GM12873 (cell line): ENCODE measurements at regions not wholly inside any gene's neighbourhood (a gene's known extent, or its start where the extent isn't known, plus 50 kb on each side); places are given as distances from the start of the nearest gene placed in this dataset.

ENCODE experiments used
- TF ChIP-seq, protein P1 (sequence below): IDR thresholded peaks from 2 replicates; pipeline ENCODE4 v1.5.1; 2012; ENCODE audit warnings: low read depth, mild to moderate bottlenecking, moderate library complexity, low read length, control low read depth; ENCODE audit not compliant: insufficient read depth; ENCODE audit errors: missing control alignments

- TF ChIP-seq, protein P1, sequence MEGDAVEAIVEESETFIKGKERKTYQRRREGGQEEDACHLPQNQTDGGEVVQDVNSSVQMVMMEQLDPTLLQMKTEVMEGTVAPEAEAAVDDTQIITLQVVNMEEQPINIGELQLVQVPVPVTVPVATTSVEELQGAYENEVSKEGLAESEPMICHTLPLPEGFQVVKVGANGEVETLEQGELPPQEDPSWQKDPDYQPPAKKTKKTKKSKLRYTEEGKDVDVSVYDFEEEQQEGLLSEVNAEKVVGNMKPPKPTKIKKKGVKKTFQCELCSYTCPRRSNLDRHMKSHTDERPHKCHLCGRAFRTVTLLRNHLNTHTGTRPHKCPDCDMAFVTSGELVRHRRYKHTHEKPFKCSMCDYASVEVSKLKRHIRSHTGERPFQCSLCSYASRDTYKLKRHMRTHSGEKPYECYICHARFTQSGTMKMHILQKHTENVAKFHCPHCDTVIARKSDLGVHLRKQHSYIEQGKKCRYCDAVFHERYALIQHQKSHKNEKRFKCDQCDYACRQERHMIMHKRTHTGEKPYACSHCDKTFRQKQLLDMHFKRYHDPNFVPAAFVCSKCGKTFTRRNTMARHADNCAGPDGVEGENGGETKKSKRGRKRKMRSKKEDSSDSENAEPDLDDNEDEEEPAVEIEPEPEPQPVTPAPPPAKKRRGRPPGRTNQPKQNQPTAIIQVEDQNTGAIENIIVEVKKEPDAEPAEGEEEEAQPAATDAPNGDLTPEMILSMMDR = no peak
Observed at GRCh38 chr3:31095255-31095654, 200.8 kb upstream of the GADL1 start.

DNA sequence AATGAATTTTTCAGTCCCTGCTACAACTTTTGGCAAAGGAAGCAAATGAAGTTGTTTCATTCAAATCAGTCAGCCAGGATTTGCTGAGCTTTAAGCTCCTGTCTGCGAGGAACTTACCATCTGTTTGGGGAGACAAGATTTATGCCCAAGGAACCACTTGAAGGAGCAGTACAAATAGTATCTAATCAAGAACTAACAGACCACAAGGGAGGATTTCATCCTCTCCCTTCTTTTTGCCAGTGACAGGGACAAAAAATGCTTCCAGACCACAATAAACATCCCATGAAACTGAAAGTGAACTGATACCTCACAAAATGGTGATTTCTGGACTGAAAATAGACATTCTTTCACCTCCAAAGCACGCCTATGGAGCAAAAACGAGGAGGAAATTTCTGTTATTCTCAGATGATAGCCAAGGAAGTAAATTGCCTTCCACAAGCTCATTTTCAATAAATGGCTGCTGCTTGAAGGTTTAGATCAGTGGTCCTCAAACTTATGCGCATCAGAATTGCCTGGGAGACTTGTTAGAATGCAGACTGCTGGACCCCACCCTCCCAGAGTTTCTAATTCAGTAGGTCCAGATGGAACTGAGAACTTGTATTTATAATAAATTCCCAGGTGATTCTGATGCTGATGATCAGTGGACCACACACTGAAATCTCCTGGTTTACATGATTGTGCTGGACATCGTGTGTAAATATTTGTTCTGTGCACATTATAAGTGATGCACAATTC is 202.4 kb upstream of the GADL1 start:
- TF ChIP-seq, protein P1 = no peak

DNA sequence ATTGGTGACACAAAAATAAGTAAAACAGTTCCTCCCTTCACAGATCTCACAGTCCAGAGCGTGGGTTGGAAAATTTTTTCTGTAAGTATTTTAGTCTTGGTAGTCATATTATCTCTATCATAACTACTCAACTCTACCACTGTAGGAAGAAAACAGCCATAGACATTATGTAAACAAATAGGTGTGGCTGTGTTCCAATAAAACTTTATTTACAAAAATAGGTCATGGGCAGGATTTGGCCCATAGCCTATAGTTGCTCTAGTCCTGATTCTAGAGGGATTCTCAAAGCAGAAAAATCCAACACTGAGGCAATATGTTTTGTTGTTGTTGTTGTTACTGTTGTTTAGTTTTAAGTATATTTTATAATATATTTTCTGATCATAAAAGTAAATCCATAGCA is 206.1 kb upstream of the GADL1 start:
- TF ChIP-seq, protein P1 = no peak

GRCh38 chr3:31102196-31102879 is 207.9 kb upstream of the GADL1 start:
- TF ChIP-seq, protein P1 = no peak

DNA sequence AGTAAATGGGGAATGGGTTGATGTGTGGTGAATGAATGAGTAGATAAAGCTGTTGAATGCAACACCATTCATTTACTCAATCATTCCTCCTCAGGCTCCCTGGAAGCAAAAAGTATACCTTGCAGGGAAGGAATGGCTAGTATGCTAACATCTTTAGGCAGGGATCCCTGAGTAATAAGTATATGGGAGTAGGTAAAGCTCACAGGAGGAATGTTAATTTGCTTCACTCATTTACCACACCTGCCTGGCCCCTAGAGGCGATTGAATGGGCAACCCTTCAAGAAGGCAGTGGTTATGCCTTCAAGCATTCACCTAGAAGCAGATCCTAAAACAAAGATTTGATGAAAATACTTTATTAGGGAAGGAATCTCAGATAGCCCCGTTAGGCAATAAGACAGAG is 208.7 kb upstream of the GADL1 start:
- TF ChIP-seq, protein P1 = no peak

GRCh38 chr3:31103623-31104180 is 209.2 kb upstream of the GADL1 start:
- TF ChIP-seq, protein P1 = no peak

- TF ChIP-seq, protein P1 = no peak
Observed at GRCh38 chr3:31105011-31105410, 210.6 kb upstream of the GADL1 start.
